Thoracic aorta (tissue), 2 donors: ENCODE measurements at regions not wholly inside any gene's neighbourhood (a gene's known extent, or its start where the extent isn't known, plus 50 kb on each side); places are given as distances from the start of the nearest gene placed in this dataset.

Source experiments
- ATAC-seq: fragments of 150-250 bp; one replicate; pipeline ENCODE4 v1.8.0; 2017; ENCODE audit warnings: low read depth; ENCODE audit not compliant: insufficient number of reproducible peaks, low FRiP score
- DNase-seq: peaks from one replicate; pipeline ENCODE4 v3.0.0-alpha.2; 2020; ENCODE audit warnings: low spot score
- H3K27ac ChIP-seq, 2 donors: fragments of 200-600 bp; sonication (generic); 1 replicate in 1 of 2; 2 replicates in 1 of 2; pipeline ENCODE4 v1.5.1; 2016; ENCODE audit warnings: mild to moderate bottlenecking in 2 of 2, moderate library complexity in 2 of 2
- H3K27me3 ChIP-seq: fragments of 200-600 bp; sonication (generic); replicated peaks from 2 replicates; pipeline ENCODE4 v1.6.0; 2016; ENCODE audit warnings: mild to moderate bottlenecking; ENCODE audit not compliant: insufficient read depth
- H3K36me3 ChIP-seq: fragments of 200-600 bp; sonication (generic); one replicate; pipeline ENCODE4 v1.5.1; 2016
- H3K4me1 ChIP-seq, 2 donors: fragments of 200-600 bp; sonication (generic); 1 replicate in 1 of 2; 2 replicates in 1 of 2; pipeline versions ENCODE4 v1.5.1 to v1.6.0; 2016; ENCODE audit warnings: low read depth in 2 of 2, mild to moderate bottlenecking in 1 of 2; ENCODE audit not compliant: control insufficient read depth in 1 of 2
- H3K4me3 ChIP-seq: fragments of 200-600 bp; sonication (generic); 2 replicates; pipeline ENCODE4 v1.5.1; 2016; ENCODE audit warnings: mild to moderate bottlenecking
- H3K9me3 ChIP-seq: fragments of 200-600 bp; sonication (generic); 2 replicates; pipeline ENCODE4 v1.5.1; 2016
- TF ChIP-seq, protein P1 (sequence below): fragments of 200-600 bp; sonication (generic); IDR thresholded peaks from one replicate; pipeline ENCODE4 v1.5.1; 2019; ENCODE audit warnings: antibody characterized with exemption

DNA sequence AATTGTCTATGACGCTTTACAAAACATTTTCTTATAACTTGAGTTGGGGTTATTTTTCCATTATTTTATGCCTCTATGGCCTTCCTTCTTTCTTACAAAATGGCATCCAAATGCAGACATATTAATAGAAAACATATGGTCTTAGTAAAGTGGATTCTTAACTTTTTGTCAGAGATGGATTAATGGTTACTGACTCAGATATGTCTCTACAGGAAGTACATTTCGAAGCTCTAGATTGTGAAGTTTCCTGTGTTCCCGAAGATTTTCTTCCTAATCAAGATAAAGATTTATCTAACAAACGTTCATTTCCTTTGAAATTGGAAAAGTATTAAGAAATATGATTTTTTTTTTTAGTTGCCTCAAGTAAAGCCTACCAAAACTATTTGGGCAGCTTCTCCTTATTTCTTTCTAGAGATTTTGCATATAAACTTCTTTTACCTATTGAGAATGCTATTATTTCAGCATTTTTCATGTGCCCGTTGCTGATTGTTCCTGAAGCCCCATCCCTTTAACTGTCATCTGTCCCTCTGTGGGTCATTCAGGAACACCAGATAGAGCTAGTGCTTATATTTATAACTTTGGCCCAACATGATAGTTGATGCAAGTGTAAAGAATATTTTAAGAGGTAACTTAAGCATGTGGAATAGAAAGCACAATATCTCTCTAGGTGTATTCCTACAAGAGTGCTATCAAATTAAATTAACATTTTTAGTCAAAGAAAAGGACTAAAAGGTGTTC lies 498.0 kb downstream of the CCDC85A start:
- no peak overlapping the region for H3K4me3 ChIP-seq
- ATAC-seq (no peak), DNase-seq (no peak)
- H3K9me3 ChIP-seq, result no peaks in the 10 kb centered on the region
- no peaks in the 10 kb centered on the region for H3K36me3 ChIP-seq
- H3K27ac ChIP-seq, result no peak overlapping the region
- TF ChIP-seq, protein P1, sequence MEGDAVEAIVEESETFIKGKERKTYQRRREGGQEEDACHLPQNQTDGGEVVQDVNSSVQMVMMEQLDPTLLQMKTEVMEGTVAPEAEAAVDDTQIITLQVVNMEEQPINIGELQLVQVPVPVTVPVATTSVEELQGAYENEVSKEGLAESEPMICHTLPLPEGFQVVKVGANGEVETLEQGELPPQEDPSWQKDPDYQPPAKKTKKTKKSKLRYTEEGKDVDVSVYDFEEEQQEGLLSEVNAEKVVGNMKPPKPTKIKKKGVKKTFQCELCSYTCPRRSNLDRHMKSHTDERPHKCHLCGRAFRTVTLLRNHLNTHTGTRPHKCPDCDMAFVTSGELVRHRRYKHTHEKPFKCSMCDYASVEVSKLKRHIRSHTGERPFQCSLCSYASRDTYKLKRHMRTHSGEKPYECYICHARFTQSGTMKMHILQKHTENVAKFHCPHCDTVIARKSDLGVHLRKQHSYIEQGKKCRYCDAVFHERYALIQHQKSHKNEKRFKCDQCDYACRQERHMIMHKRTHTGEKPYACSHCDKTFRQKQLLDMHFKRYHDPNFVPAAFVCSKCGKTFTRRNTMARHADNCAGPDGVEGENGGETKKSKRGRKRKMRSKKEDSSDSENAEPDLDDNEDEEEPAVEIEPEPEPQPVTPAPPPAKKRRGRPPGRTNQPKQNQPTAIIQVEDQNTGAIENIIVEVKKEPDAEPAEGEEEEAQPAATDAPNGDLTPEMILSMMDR, result no peak
- H3K27me3 ChIP-seq, result no peaks in the 10 kb centered on the region
- no peaks in the 10 kb centered on the region for H3K4me1 ChIP-seq

DNA sequence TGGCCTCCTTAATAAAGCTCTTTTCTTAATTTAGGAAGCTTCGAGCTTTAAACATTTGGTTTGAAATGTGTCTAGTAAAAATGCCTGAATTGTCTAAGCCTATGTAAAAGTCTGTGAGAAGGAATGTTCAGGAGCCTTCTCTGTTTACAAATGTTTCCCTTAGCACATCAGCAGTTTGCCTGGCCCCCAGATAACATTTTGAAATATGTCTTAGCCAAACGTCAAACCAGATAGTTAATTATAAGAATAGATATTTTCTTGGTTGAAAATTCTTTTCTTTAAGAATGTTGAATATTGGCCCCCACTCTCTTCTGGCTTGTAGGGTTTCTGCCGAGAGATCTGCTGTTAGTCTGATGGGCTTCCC lies 498.6 kb downstream of the CCDC85A start:
- DNase-seq, result no peak

DNA sequence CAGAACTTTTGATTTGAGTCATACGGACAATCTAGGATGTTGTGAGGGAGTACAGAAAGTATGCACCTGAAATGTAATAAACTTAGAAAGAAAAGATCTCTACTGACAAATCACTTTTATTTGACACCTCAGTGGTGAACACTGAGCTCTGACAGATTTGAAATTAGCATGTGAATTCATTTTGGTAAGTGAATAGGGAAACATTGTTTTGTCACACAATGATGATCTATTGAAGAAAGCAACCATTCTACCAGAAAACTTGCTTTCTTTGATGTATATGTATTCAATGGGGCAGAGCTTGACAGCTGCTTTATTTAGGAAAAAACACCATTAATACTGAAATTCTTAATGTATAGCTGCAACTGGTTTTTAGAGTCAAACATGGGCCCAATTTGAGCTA lies 500.5 kb downstream of the CCDC85A start:
- TF ChIP-seq, protein P1, result no peak
- Histone ChIP-seq H3K4me1 (no peaks in the 10 kb centered on the region), H3K27ac (no peak overlapping the region), H3K4me3 (no peak overlapping the region), H3K9me3 (no peaks in the 10 kb centered on the region), H3K36me3 (no peaks in the 10 kb centered on the region), H3K27me3 (no peaks in the 10 kb centered on the region)
- no peak for DNase-seq
- ATAC-seq, result no peak

More for the DNA sequence above, 498.6 kb downstream of the CCDC85A start:
- Histone ChIP-seq H3K36me3 (no peaks in the 10 kb centered on the region), H3K4me3 (no peak overlapping the region), H3K27ac (no peak overlapping the region), H3K4me1 (no peaks in the 10 kb centered on the region), H3K27me3 (no peaks in the 10 kb centered on the region), H3K9me3 (no peaks in the 10 kb centered on the region)
- TF ChIP-seq, protein P1, result no peak
- ATAC-seq, result no peak

DNA sequence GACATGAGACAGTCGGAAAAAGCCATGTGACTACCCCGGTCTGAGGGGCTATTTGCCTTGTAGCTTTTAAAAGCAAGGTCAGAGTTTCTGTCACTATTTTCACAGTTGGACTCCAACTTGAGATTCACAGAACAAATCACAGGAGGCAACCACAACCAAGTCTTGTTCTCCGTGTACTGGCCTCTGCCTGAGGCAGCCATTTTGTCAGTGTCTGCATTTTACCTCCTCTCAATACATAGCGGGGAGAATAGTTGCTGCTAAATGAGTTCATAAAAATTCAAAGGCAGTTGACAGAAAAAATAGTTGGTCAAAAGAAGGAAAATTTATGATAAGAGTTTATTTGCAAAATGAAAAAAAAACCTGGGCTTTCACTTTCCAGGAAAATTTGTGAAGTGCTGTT lies 501.4 kb downstream of the CCDC85A start:
- H3K4me1 ChIP-seq, result no peaks in the 10 kb centered on the region

DNA sequence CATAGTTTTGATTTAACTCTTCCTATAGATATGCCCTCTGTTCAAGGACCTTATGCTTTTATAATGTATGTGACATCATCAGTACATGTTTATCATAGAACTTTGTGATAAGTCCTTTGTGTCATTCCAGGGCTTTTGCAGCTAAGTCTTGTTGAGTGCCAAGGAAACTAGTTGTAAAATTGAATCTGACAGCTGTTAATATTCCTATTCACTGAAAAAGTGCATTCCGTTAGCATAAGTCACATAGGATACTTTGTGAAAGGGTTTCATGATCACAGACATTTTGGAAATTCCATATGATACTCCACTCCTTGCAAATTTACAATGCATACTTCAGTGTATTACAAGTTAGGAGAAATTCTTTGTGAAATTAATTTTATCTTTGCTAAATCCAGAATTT lies 503.4 kb downstream of the CCDC85A start:
- no peak for DNase-seq
- H3K27ac ChIP-seq, result no peak overlapping the region
- no peak overlapping the region for H3K4me3 ChIP-seq
- no peaks in the 10 kb centered on the region for H3K27me3 ChIP-seq
- H3K36me3 ChIP-seq, result no peaks in the 10 kb centered on the region
- no peaks in the 10 kb centered on the region for H3K4me1 ChIP-seq
- H3K9me3 ChIP-seq, result no peaks in the 10 kb centered on the region
- no peak for ATAC-seq
- TF ChIP-seq, protein P1, result no peak

More for the DNA sequence above, 501.4 kb downstream of the CCDC85A start:
- Histone ChIP-seq H3K36me3 (no peaks in the 10 kb centered on the region), H3K27me3 (no peaks in the 10 kb centered on the region), H3K4me3 (no peak overlapping the region), H3K27ac (no peak overlapping the region), H3K9me3 (no peaks in the 10 kb centered on the region)
- TF ChIP-seq, protein P1, result no peak
- DNase-seq (no peak), ATAC-seq (no peak)
